Progenitor cell of endocrine pancreas (in vitro differentiated cells): ENCODE measurements at regions not wholly inside any gene's neighbourhood (a gene's known extent, or its start where the extent isn't known, plus 50 kb on each side); places are given as distances from the start of the nearest gene placed in this dataset.

Experiments
- DNase-seq: peaks from one replicate; pipeline ENCODE4 v3.0.0; 2021; ENCODE audit warnings: low spot score; ENCODE audit not compliant: unreplicated experiment
- H3K27ac Mint-ChIP-seq: 2 replicates; pipeline ENCODE4 v1.8.0; 2021; ENCODE audit warnings: mild to moderate bottlenecking, moderate library complexity, mixed read lengths
- H3K27me3 Mint-ChIP-seq: 2 replicates; pipeline ENCODE4 v1.8.0; 2021; ENCODE audit warnings: mixed read lengths
- H3K36me3 Mint-ChIP-seq: 2 replicates; pipeline ENCODE4 v1.8.0; 2022; ENCODE audit warnings: mixed read lengths; ENCODE audit not compliant: insufficient read depth
- H3K4me1 Mint-ChIP-seq: 2 replicates; pipeline ENCODE4 v1.8.0; 2021; ENCODE audit warnings: low read depth, mixed read lengths
- H3K4me3 Mint-ChIP-seq: 2 replicates; pipeline ENCODE4 v1.8.0; 2021; ENCODE audit warnings: low read depth, mild to moderate bottlenecking, moderate library complexity, mixed read lengths
- H3K9me3 Mint-ChIP-seq: 2 replicates; pipeline ENCODE4 v1.8.0; 2021; ENCODE audit warnings: low read depth, mixed read lengths
- CTCF ChIP-seq: fragments of 200-600 bp; sonication (generic); IDR thresholded peaks from one replicate; pipeline ENCODE4 v1.5.0; 2021; ENCODE audit warnings: antibody characterized with exemption, mild to moderate bottlenecking; ENCODE audit not compliant: unreplicated experiment

GRCh38 chr1:22204057-22204840 is 61.4 kb upstream of the WNT4 start:
- Mint-ChIP-seq H3K4me3 (no peak overlapping the region), H3K4me1 (no peaks in the 10 kb centered on the region), H3K27me3 (peaks cover 66% of the 10 kb centered on the region), H3K27ac (no peak overlapping the region), H3K9me3 (no peaks in the 10 kb centered on the region), H3K36me3 (no peaks in the 10 kb centered on the region)
- no peak for DNase-seq
- no peak for TF ChIP-seq CTCF

- DNase-seq: no peak
- Mint-ChIP-seq H3K27ac (no peak overlapping the region), H3K4me3 (no peak overlapping the region), H3K9me3 (no peaks in the 10 kb centered on the region), H3K27me3 (peaks cover 70% of the 10 kb centered on the region), H3K4me1 (no peaks in the 10 kb centered on the region), H3K36me3 (no peaks in the 10 kb centered on the region)
- no peak for TF ChIP-seq CTCF
Measured at GRCh38 chr1:22204989-22205913, 62.4 kb upstream of the WNT4 start.

- Mint-ChIP-seq H3K27ac (no peak overlapping the region), H3K27me3 (peaks cover 80% of the 10 kb centered on the region), H3K36me3 (no peaks in the 10 kb centered on the region), H3K9me3 (no peaks in the 10 kb centered on the region), H3K4me1 (no peaks in the 10 kb centered on the region), H3K4me3 (no peak overlapping the region)
- TF ChIP-seq CTCF: no peak
- no peak for DNase-seq
Measured at GRCh38 chr1:22206551-22207125, 63.7 kb upstream of the WNT4 start.

GRCh38 chr1:22207511-22208267 is 64.8 kb upstream of the WNT4 start:
- Mint-ChIP-seq H3K36me3 (no peaks in the 10 kb centered on the region), H3K4me1 (no peaks in the 10 kb centered on the region), H3K27me3 (peaks cover 90% of the 10 kb centered on the region), H3K27ac (no peak overlapping the region), H3K9me3 (no peaks in the 10 kb centered on the region), H3K4me3 (no peak overlapping the region)
- no peak for TF ChIP-seq CTCF
- DNase-seq: no peak
